Activated CD4-positive, alpha-beta memory T cell treated with anti-CD3 and anti-CD28 coated beads, Interleukin-2, amount 10 ng/mL, durations not matched to agents 7 days and 5 days (primary cell): ENCODE measurements at regions not wholly inside any gene's neighbourhood (a gene's known extent, or its start where the extent isn't known, plus 50 kb on each side); places are given as distances from the start of the nearest gene placed in this dataset.
"Not testable (repeated sequence)": the region's sequence is repeated elsewhere in the genome, so short reads cannot be mapped to it uniquely, and the experiment has no call there.

ENCODE experiments used
- CTCF ChIA-PET: fragments of 350-600 bp; sonication (Branson Sonifier 250); formaldehyde crosslinking; loops from one replicate; lab custom pipeline; 2021; ENCODE audit warnings: antibody characterized with exemption, inconsistent platforms; lab: Charles Lee
- POLR2A ChIA-PET: fragments of 350-600 bp; sonication (Branson Sonifier 250); formaldehyde crosslinking; loops from one replicate; lab custom pipeline; 2021; ENCODE audit warnings: antibody characterized with exemption; lab: Charles Lee
- DNase-seq: peaks from one replicate; pipeline ENCODE4 v3.0.0-alpha.2; 2020
- H3K27ac Mint-ChIP-seq: one replicate; pipeline ENCODE4 v1.8.0; 2021; ENCODE audit warnings: mild to moderate bottlenecking, mixed read lengths
- H3K27me3 Mint-ChIP-seq: one replicate; pipeline ENCODE4 v1.8.0; 2021; ENCODE audit warnings: mixed read lengths
- H3K36me3 Mint-ChIP-seq: one replicate; pipeline ENCODE4 v1.8.0; 2021; ENCODE audit warnings: low read depth, mixed read lengths
- H3K4me1 Mint-ChIP-seq: one replicate; pipeline ENCODE4 v1.8.0; 2021; ENCODE audit warnings: mixed read lengths
- H3K4me3 Mint-ChIP-seq: one replicate; pipeline ENCODE4 v1.8.0; 2021; ENCODE audit warnings: mild to moderate bottlenecking, mixed read lengths
- H3K9me3 Mint-ChIP-seq: one replicate; pipeline ENCODE4 v1.8.0; 2021; ENCODE audit warnings: mixed read lengths

GRCh38 chr14:51360592-51360991, 120.5 kb downstream of the TMX1 start:
- Mint-ChIP-seq H3K36me3 (no peaks in the 10 kb centered on the region), H3K9me3 (no peaks in the 10 kb centered on the region), H3K27ac (no peak overlapping the region), H3K4me1 (no peaks in the 10 kb centered on the region), H3K27me3 (peaks cover 5% of the 10 kb centered on the region), H3K4me3 (no peak overlapping the region)
- POLR2A ChIA-PET, result no interaction called here
- DNase-seq, result no peak
- CTCF ChIA-PET, result no interaction called here

- CTCF ChIA-PET, result no interaction called here
- Mint-ChIP-seq H3K4me3 (no peak overlapping the region), H3K27me3 (peaks cover 8% of the 10 kb centered on the region), H3K4me1 (no peaks in the 10 kb centered on the region), H3K27ac (no peak overlapping the region), H3K9me3 (no peaks in the 10 kb centered on the region), H3K36me3 (no peaks in the 10 kb centered on the region)
- POLR2A ChIA-PET, result no interaction called here
- DNase-seq, result no peak
Measured at GRCh38 chr14:51365241-51365965, 125.4 kb downstream of the TMX1 start.

- H3K4me3 Mint-ChIP-seq, H3K4me1 Mint-ChIP-seq, POLR2A ChIA-PET, H3K36me3 Mint-ChIP-seq, H3K27me3 Mint-ChIP-seq, H3K9me3 Mint-ChIP-seq, CTCF ChIA-PET, H3K27ac Mint-ChIP-seq, DNase-seq: not testable (repeated sequence)
Measured at GRCh38 chr14:51366460-51366859, 126.4 kb downstream of the TMX1 start.

- H3K4me3 Mint-ChIP-seq, H3K9me3 Mint-ChIP-seq, POLR2A ChIA-PET, DNase-seq, H3K27me3 Mint-ChIP-seq, H3K27ac Mint-ChIP-seq, H3K4me1 Mint-ChIP-seq, CTCF ChIA-PET, H3K36me3 Mint-ChIP-seq: not testable (repeated sequence)
Measured at GRCh38 chr14:51366866-51367599, 127.0 kb downstream of the TMX1 start.

- Mint-ChIP-seq H3K36me3 (no peaks in the 10 kb centered on the region), H3K27ac (no peak overlapping the region), H3K9me3 (no peaks in the 10 kb centered on the region), H3K4me3 (no peak overlapping the region), H3K4me1 (no peaks in the 10 kb centered on the region), H3K27me3 (peaks cover 9% of the 10 kb centered on the region)
- CTCF ChIA-PET, result no interaction called here
- DNase-seq, result no peak
- POLR2A ChIA-PET, result no interaction called here
Measured at GRCh38 chr14:51367600-51367931, 127.5 kb downstream of the TMX1 start.

GRCh38 chr14:51368721-51369163, 128.7 kb downstream of the TMX1 start:
- peaks cover 10% of the 10 kb centered on the region for H3K27me3 Mint-ChIP-seq
- CTCF ChIA-PET, result no interaction called here
- H3K36me3 Mint-ChIP-seq, result no peaks in the 10 kb centered on the region
- H3K27ac Mint-ChIP-seq, result no peak overlapping the region
- no peak overlapping the region for H3K4me3 Mint-ChIP-seq
- no peaks in the 10 kb centered on the region for H3K4me1 Mint-ChIP-seq
- no peaks in the 10 kb centered on the region for H3K9me3 Mint-ChIP-seq
- POLR2A ChIA-PET, result no interaction called here
- no peak for DNase-seq

GRCh38 chr14:51369814-51370213, 129.8 kb downstream of the TMX1 start:
- Mint-ChIP-seq H3K9me3 (no peaks in the 10 kb centered on the region), H3K4me1 (no peaks in the 10 kb centered on the region), H3K27ac (no peak overlapping the region), H3K27me3 (peaks cover 10% of the 10 kb centered on the region), H3K36me3 (no peaks in the 10 kb centered on the region), H3K4me3 (no peak overlapping the region)
- peak; percentile 17 for DNase-seq
- ChIA-PET POLR2A (no interaction called here), CTCF (interaction anchor here (1.1 to 1.2 kb wide), 2 partner anchors 11 to 410 kb away, joined by 3 read pairs; no protein-coding TSS in a partner anchor)

- Mint-ChIP-seq H3K4me1 (no peaks in the 10 kb centered on the region), H3K27ac (no peak overlapping the region), H3K27me3 (peaks cover 10% of the 10 kb centered on the region), H3K9me3 (no peaks in the 10 kb centered on the region), H3K4me3 (no peak overlapping the region), H3K36me3 (no peaks in the 10 kb centered on the region)
- no peak for DNase-seq
- ChIA-PET CTCF (interaction anchor here (0.8 to 1.3 kb wide), 2 partner anchors 406 to 409 kb away, joined by 3 to 6 read pairs; no protein-coding TSS in a partner anchor), POLR2A (no interaction called here)
Measured at GRCh38 chr14:51370758-51371386, 130.8 kb downstream of the TMX1 start.

GRCh38 chr14:51377186-51377585, 137.1 kb downstream of the TMX1 start:
- H3K27me3 Mint-ChIP-seq, H3K9me3 Mint-ChIP-seq, DNase-seq, H3K4me1 Mint-ChIP-seq, H3K4me3 Mint-ChIP-seq, H3K27ac Mint-ChIP-seq, H3K36me3 Mint-ChIP-seq, POLR2A ChIA-PET, CTCF ChIA-PET: not testable (repeated sequence)

GRCh38 chr14:51382506-51382905, 142.5 kb downstream of the TMX1 start:
- Mint-ChIP-seq H3K4me1 (no peaks in the 10 kb centered on the region), H3K4me3 (no peak overlapping the region), H3K27me3 (peaks cover 10% of the 10 kb centered on the region), H3K27ac (no peak overlapping the region), H3K36me3 (no peaks in the 10 kb centered on the region), H3K9me3 (no peaks in the 10 kb centered on the region)
- ChIA-PET CTCF (no interaction called here), POLR2A (no interaction called here)
- DNase-seq, result no peak

- no peak for DNase-seq
- no peak overlapping the region for H3K27ac Mint-ChIP-seq
- no peaks in the 10 kb centered on the region for H3K4me1 Mint-ChIP-seq
- H3K36me3 Mint-ChIP-seq, result no peaks in the 10 kb centered on the region
- H3K27me3 Mint-ChIP-seq, result peaks cover 11% of the 10 kb centered on the region
- ChIA-PET POLR2A (no interaction called here), CTCF (no interaction called here)
- H3K4me3 Mint-ChIP-seq, result no peak overlapping the region
- no peaks in the 10 kb centered on the region for H3K9me3 Mint-ChIP-seq
Measured at GRCh38 chr14:51386411-51386810, 146.4 kb downstream of the TMX1 start.

- ChIA-PET POLR2A (no interaction called here), CTCF (no interaction called here)
- Mint-ChIP-seq H3K4me1 (no peaks in the 10 kb centered on the region), H3K4me3 (no peak overlapping the region), H3K27ac (no peak overlapping the region), H3K36me3 (no peaks in the 10 kb centered on the region), H3K9me3 (no peaks in the 10 kb centered on the region), H3K27me3 (peaks cover 11% of the 10 kb centered on the region)
- no peak for DNase-seq
Measured at GRCh38 chr14:51386983-51387735, 147.1 kb downstream of the TMX1 start.

- no peak overlapping the region for H3K4me3 Mint-ChIP-seq
- no peaks in the 10 kb centered on the region for H3K4me1 Mint-ChIP-seq
- no peak for DNase-seq
- H3K27me3 Mint-ChIP-seq, result peaks cover 7% of the 10 kb centered on the region
- CTCF ChIA-PET, result no interaction called here
- H3K36me3 Mint-ChIP-seq, result no peaks in the 10 kb centered on the region
- POLR2A ChIA-PET, result interaction anchor here (0.9 kb wide), 1 partner anchor 8 kb away, joined by 4 read pairs; no protein-coding TSS in a partner anchor
- no peak overlapping the region for H3K27ac Mint-ChIP-seq
- H3K9me3 Mint-ChIP-seq, result no peaks in the 10 kb centered on the region
Measured at GRCh38 chr14:51392416-51392815, 152.4 kb downstream of the TMX1 start.
